NB4 (cell line): ENCODE measurements at regions not wholly inside any gene's neighbourhood (a gene's known extent, or its start where the extent isn't known, plus 50 kb on each side); places are given as distances from the start of the nearest gene placed in this dataset.

Experiments used
- POLR2A ChIP-seq: IDR thresholded peaks from 2 replicates; pipeline ENCODE4 v1.6.1; 2011; ENCODE audit warnings: mild to moderate bottlenecking; ENCODE audit not compliant: insufficient read length; ENCODE audit errors: extremely low read depth
- TF ChIP-seq, protein P1 (sequence below): IDR thresholded peaks from one replicate; pipeline ENCODE4 v1.5.1; 2012; ENCODE audit warnings: low read depth, low read length
- TF ChIP-seq, protein P2 (sequence below): IDR thresholded peaks from 2 replicates; pipeline ENCODE4 v1.6.1; 2011; ENCODE audit warnings: low read depth, low read length

DNA sequence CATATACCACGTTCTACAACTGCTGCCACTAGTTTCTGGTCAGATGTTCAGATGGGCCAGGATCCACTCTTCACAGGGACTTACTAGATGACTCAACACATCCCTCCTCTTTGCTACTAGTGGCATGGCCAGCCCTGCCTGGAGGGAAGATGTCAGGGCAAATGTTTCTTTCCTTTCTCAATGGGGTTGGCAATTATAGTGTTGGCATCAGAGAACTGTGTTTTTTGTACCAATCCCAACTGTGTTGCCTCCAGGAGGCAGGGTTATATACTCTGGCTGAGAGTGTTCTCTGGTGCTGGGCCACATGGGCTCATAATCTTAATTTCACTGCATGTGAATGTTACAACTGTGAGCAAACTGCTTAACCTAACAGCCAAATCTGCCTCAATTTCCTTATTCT is 69.9 kb upstream of the AVPR1A start:
- TF ChIP-seq POLR2A: no peak
- TF ChIP-seq, protein P1, sequence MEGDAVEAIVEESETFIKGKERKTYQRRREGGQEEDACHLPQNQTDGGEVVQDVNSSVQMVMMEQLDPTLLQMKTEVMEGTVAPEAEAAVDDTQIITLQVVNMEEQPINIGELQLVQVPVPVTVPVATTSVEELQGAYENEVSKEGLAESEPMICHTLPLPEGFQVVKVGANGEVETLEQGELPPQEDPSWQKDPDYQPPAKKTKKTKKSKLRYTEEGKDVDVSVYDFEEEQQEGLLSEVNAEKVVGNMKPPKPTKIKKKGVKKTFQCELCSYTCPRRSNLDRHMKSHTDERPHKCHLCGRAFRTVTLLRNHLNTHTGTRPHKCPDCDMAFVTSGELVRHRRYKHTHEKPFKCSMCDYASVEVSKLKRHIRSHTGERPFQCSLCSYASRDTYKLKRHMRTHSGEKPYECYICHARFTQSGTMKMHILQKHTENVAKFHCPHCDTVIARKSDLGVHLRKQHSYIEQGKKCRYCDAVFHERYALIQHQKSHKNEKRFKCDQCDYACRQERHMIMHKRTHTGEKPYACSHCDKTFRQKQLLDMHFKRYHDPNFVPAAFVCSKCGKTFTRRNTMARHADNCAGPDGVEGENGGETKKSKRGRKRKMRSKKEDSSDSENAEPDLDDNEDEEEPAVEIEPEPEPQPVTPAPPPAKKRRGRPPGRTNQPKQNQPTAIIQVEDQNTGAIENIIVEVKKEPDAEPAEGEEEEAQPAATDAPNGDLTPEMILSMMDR: no peak
- TF ChIP-seq, protein P2, sequence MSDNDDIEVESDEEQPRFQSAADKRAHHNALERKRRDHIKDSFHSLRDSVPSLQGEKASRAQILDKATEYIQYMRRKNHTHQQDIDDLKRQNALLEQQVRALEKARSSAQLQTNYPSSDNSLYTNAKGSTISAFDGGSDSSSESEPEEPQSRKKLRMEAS: no peak
